AG04449 (cell line): ENCODE measurements at regions not wholly inside any gene's neighbourhood (a gene's known extent, or its start where the extent isn't known, plus 50 kb on each side); places are given as distances from the start of the nearest gene placed in this dataset.

ENCODE experiments used
- CTCF ChIA-PET: fragments of 350-600 bp; formaldehyde crosslinking; extraction: SDS; loops from one replicate; lab custom pipeline; 2021; ENCODE audit warnings: antibody characterized with exemption; lab: Yijun Ruan, JAX
- POLR2A ChIA-PET: fragments of 400-600, 350-600 bp; formaldehyde crosslinking; extraction: SDS; loops from one replicate; lab custom pipeline; 2020; ENCODE audit warnings: antibody characterized with exemption, inconsistent platforms; lab: Yijun Ruan, JAX
- DNase-seq: peaks from one replicate; pipeline ENCODE4 v3.0.0-alpha.2; 2010; ENCODE audit warnings: low read depth, low spot score
- H3K4me3 ChIP-seq: 2 replicates; pipeline ENCODE4 v1.5.1; 2011; ENCODE audit warnings: low read depth, mild to moderate bottlenecking, control low read depth, low read length
- TF ChIP-seq, protein P1 (sequence below): IDR thresholded peaks from one replicate; pipeline ENCODE4 v1.5.1; 2011; ENCODE audit warnings: mild to moderate bottlenecking, moderate library complexity, low read length, control low read depth, inconsistent platforms; ENCODE audit not compliant: insufficient read depth; ENCODE audit errors: missing control alignments

DNA sequence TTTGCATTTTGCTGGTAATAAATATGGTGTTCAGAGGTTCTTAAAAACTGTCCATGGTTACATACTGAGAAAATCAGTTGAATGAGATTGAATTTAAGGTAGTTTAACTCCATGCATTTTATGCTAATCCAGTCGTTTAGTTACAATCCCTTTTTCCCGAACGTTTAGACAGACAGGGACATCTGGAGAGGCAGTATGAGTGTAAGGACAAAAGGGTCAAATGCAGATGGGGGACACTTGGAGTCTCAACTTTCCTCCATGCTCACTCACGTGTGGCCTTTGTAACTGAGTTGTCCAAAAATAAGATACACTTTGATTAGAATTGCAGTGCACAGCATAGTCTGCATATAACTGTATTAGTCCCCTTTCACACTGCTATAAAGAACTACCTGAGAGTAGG, 63.9 kb downstream of the RDH14 start:
- ChIA-PET POLR2A (no interaction called here), CTCF (no interaction called here)
- no peak overlapping the region for H3K4me3 ChIP-seq
- no peak for DNase-seq
- TF ChIP-seq, protein P1, sequence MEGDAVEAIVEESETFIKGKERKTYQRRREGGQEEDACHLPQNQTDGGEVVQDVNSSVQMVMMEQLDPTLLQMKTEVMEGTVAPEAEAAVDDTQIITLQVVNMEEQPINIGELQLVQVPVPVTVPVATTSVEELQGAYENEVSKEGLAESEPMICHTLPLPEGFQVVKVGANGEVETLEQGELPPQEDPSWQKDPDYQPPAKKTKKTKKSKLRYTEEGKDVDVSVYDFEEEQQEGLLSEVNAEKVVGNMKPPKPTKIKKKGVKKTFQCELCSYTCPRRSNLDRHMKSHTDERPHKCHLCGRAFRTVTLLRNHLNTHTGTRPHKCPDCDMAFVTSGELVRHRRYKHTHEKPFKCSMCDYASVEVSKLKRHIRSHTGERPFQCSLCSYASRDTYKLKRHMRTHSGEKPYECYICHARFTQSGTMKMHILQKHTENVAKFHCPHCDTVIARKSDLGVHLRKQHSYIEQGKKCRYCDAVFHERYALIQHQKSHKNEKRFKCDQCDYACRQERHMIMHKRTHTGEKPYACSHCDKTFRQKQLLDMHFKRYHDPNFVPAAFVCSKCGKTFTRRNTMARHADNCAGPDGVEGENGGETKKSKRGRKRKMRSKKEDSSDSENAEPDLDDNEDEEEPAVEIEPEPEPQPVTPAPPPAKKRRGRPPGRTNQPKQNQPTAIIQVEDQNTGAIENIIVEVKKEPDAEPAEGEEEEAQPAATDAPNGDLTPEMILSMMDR, result no peak

DNA sequence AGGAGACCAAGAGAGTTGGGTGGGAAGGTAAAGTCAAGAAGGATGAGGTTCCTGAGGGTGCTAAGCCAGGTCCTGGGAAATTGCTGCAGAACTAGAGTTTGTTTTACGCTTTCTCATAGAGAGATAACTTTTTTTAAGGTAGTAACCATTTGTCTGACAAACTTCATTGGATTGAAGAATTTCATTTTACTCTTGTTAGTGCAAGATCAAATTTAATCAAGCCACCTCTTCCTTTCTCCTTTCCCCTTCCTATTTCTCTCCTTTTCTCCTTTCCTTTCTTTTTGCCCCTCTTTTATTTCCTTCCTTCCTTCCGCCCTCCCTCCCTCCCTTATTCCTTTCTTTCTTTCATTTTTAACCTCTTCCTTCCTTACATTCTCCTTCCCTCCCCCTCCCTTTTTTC, 65.4 kb downstream of the RDH14 start:
- H3K4me3 ChIP-seq, result no peak overlapping the region
- no peak for DNase-seq
- ChIA-PET CTCF (no interaction called here), POLR2A (no interaction called here)
- TF ChIP-seq, protein P1, result no peak

DNA sequence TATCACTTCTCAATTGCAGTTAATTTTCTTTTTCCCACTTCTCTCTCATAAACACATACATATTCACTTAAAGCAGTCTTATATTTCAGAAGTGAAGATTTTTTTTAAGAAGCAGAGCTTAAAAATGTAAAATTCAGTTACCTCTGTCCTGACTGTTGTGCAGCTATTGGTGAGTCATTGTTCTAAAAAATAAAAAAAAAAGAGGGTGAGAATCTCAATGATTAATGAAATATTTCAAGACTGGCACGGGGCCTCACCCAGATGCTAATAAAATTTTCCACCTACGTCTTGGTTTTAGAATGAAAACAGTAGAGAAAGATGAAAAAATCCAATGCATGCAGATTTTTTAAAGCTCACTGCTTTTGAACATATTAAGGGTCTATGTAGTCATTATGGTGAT, 67.7 kb downstream of the RDH14 start:
- TF ChIP-seq, protein P1, result no peak
- POLR2A ChIA-PET, result no interaction called here
- CTCF ChIA-PET, result interaction anchor here (0.6 to 1.2 kb wide), 2 partner anchors 8 to 43 kb away, joined by 3 read pairs; no protein-coding TSS in a partner anchor
- DNase-seq, result no peak
- H3K4me3 ChIP-seq, result no peak overlapping the region

GRCh38 chr2:18491577-18491976, 68.9 kb downstream of the RDH14 start:
- TF ChIP-seq, protein P1, result no peak
- H3K4me3 ChIP-seq, result no peak overlapping the region
- POLR2A ChIA-PET, result no interaction called here
- DNase-seq, result no peak
- CTCF ChIA-PET, result no interaction called here

DNA sequence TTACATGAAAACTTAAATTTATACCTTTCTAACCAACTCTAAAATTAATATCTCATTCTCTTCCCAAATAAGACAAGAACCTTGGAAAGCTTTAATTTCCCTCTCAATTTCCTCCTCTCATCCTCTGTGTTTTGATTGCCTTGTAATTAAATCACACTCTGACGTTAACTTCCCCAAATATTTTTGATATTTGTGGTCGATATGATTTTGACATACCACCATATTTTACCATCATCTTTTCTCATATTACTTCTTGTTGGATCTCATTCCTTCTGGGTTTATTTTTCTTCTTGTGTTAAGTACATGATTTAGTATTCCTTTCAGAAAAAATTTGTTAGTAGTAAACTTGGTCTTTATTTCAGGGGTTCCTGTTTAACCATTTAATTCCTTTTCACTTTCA, 69.6 kb downstream of the RDH14 start:
- DNase-seq, result no peak
- ChIA-PET CTCF (interaction anchor here (1.0 to 1.1 kb wide), 3 partner anchors 11 to 30 kb away, joined by 3 read pairs; no protein-coding TSS in a partner anchor), POLR2A (no interaction called here)
- TF ChIP-seq, protein P1, result no peak
- no peak overlapping the region for H3K4me3 ChIP-seq

GRCh38 chr2:18487106-18487913, 73.1 kb downstream of the RDH14 start:
- no peak overlapping the region for H3K4me3 ChIP-seq
- no peak for DNase-seq
- TF ChIP-seq, protein P1, result no peak
- ChIA-PET CTCF (no interaction called here), POLR2A (no interaction called here)
